GM23338 (cell line): ENCODE measurements at regions not wholly inside any gene's neighbourhood (a gene's known extent, or its start where the extent isn't known, plus 50 kb on each side); places are given as distances from the start of the nearest gene placed in this dataset.

Experiments
- ATAC-seq: fragments of 200-7000 bp; cut with Tn5 transposase; 3 replicates; pipeline ENCODE4 v1.9.1; 2020
- DNase-seq: peaks from one replicate; pipeline ENCODE4 v3.0.0-alpha.2; 2015; ENCODE audit warnings: low spot score
- H2AFZ ChIP-seq: fragments of 200-600 bp; sonication (generic); 2 replicates; pipeline ENCODE4 v1.8.0; 2016; ENCODE audit warnings: antibody characterized with exemption, mild to moderate bottlenecking, moderate library complexity
- H3F3A ChIP-seq: fragments of 200-600 bp; sonication (generic); replicated peaks from 2 replicates; pipeline ENCODE4 v1.8.0; 2017; ENCODE audit warnings: antibody characterized with exemption, mixed run types, low read depth
- H3K27ac ChIP-seq: fragments of 200-600 bp; sonication (generic); 2 replicates; pipeline ENCODE4 v1.6.1; 2016; ENCODE audit warnings: low read depth
- H3K27me3 ChIP-seq: fragments of 200-600 bp; sonication (generic); 2 replicates; pipeline ENCODE4 v1.8.0; 2016; ENCODE audit warnings: mild to moderate bottlenecking, mixed run types, moderate library complexity; ENCODE audit not compliant: insufficient read depth
- H3K36me3 ChIP-seq: fragments of 200-600 bp; sonication (generic); 2 replicates; pipeline ENCODE4 v1.8.0; 2016; ENCODE audit warnings: mild to moderate bottlenecking; ENCODE audit not compliant: insufficient read depth
- H3K4me1 ChIP-seq: fragments of 200-600 bp; sonication (generic); 2 replicates; pipeline ENCODE4 v1.8.0; 2016; ENCODE audit warnings: mild to moderate bottlenecking, moderate library complexity; ENCODE audit not compliant: insufficient read depth
- H3K4me2 ChIP-seq: fragments of 200-600 bp; sonication (generic); 2 replicates; pipeline ENCODE4 v1.7.1; 2017; ENCODE audit warnings: mixed run types
- H3K4me3 ChIP-seq: fragments of 200-600 bp; sonication (generic); 2 replicates; pipeline ENCODE4 v1.6.1; 2016; ENCODE audit warnings: mixed run types
- H3K79me2 ChIP-seq: fragments of 200-600 bp; sonication (generic); replicated peaks from 2 replicates; pipeline ENCODE4 v1.8.0; 2017; ENCODE audit warnings: mild to moderate bottlenecking; ENCODE audit not compliant: insufficient read depth
- H3K9me2 ChIP-seq: fragments of 200-600 bp; sonication (generic); 2 replicates; pipeline ENCODE4 v1.8.0; 2017; ENCODE audit not compliant: insufficient read depth
- H4K20me1 ChIP-seq: fragments of 200-600 bp; sonication (generic); replicated peaks from 2 replicates; pipeline ENCODE4 v1.8.0; 2017; ENCODE audit warnings: mild to moderate bottlenecking; ENCODE audit not compliant: insufficient read depth
- H3K27ac Mint-ChIP-seq: 2 replicates; pipeline ENCODE4 v1.8.0; 2020; ENCODE audit warnings: inconsistent platforms, mild to moderate bottlenecking, moderate library complexity, mixed read lengths
- H3K27me3 Mint-ChIP-seq: 3 replicates; pipeline ENCODE4 v1.8.0; 2022; ENCODE audit warnings: low read depth, mild to moderate bottlenecking, moderate library complexity, mixed read lengths, inconsistent platforms; ENCODE audit not compliant: insufficient read depth, poor library complexity
- H3K36me3 Mint-ChIP-seq: 3 replicates; pipeline ENCODE4 v1.8.0; 2021; ENCODE audit warnings: low read depth, mild to moderate bottlenecking, inconsistent platforms, moderate library complexity, mixed read lengths
- H3K4me1 Mint-ChIP-seq: 3 replicates; pipeline ENCODE4 v1.8.0; 2020; ENCODE audit warnings: mild to moderate bottlenecking, inconsistent platforms, mixed read lengths
- H3K4me3 Mint-ChIP-seq: 3 replicates; pipeline ENCODE4 v1.8.0; 2021; ENCODE audit warnings: moderate library complexity, mild to moderate bottlenecking, inconsistent platforms, mixed read lengths
- H3K9me3 Mint-ChIP-seq: 3 replicates; pipeline ENCODE4 v1.8.0; 2020; ENCODE audit warnings: moderate library complexity, mild to moderate bottlenecking, inconsistent platforms, mixed read lengths
- CREB1 ChIP-seq: fragments of 250-450 bp; sonication (Bioruptor Pico); IDR thresholded peaks from 2 replicates; pipeline ENCODE4 v1.5.0; 2020; ENCODE audit warnings: low read depth, mild to moderate bottlenecking, moderate library complexity
- CTCF ChIP-seq, 2 experiments: fragments of 200-600 bp in 1 of 2; sonication (generic) in 1 of 2; conservative IDR thresholded peaks; 2 replicates each; pipeline versions ENCODE4 v1.5.1 to v1.6.1; 2016 to 2017; ENCODE audit warnings: antibody characterized with exemption in 2 of 2, low read depth in 2 of 2, mild to moderate bottlenecking in 2 of 2, moderate library complexity in 1 of 2
- ETS1 ChIP-seq: IDR thresholded peaks from 2 replicates; pipeline ENCODE4 v1.6.1; 2016; ENCODE audit warnings: antibody characterized with exemption
- EZH2 ChIP-seq: fragments of 200-600 bp; sonication (generic); IDR thresholded peaks from one replicate; pipeline ENCODE4 v1.8.0; 2017; ENCODE audit warnings: antibody characterized with exemption, mild to moderate bottlenecking, low read depth; ENCODE audit not compliant: unreplicated experiment
- EZH2phosphoT487 ChIP-seq: fragments of 200-600 bp; sonication (generic); IDR thresholded peaks from one replicate; pipeline ENCODE4 v1.8.1; 2018; ENCODE audit warnings: antibody characterized with exemption; ENCODE audit not compliant: unreplicated experiment
- JUNB ChIP-seq: IDR thresholded peaks from one replicate; pipeline ENCODE4 v1.6.1; 2016; ENCODE audit warnings: antibody characterized with exemption; ENCODE audit not compliant: unreplicated experiment
- NANOG ChIP-seq: IDR thresholded peaks from 2 replicates; pipeline ENCODE4 v1.6.1; 2016; ENCODE audit warnings: antibody characterized with exemption, borderline replicate concordance
- REST ChIP-seq: IDR thresholded peaks from one replicate; pipeline ENCODE4 v1.6.1; 2018; ENCODE audit warnings: antibody characterized with exemption; ENCODE audit not compliant: unreplicated experiment
- STAT1 ChIP-seq: IDR thresholded peaks from one replicate; pipeline ENCODE4 v1.6.1; 2016; ENCODE audit warnings: antibody characterized with exemption; ENCODE audit not compliant: unreplicated experiment
- ZNF114 ChIP-seq: fragments of 250-450 bp; sonication (Bioruptor Pico); IDR thresholded peaks from 2 replicates; pipeline ENCODE4 v1.5.0; 2020; ENCODE audit warnings: mild to moderate bottlenecking, moderate library complexity
- ZNF331 ChIP-seq: fragments of 250-450 bp; sonication (Bioruptor Pico); IDR thresholded peaks from 2 replicates; pipeline ENCODE4 v1.5.0; 2020; ENCODE audit warnings: low read depth, mild to moderate bottlenecking, moderate library complexity

- DNase-seq, result peak; percentile 77
- Histone ChIP-seq H3K27ac (no peak overlapping the region), H3K27me3 (no peaks in the 10 kb centered on the region), H3F3A (no peaks in the 10 kb centered on the region), H3K4me3 (no peak overlapping the region), H3K79me2 (no peaks in the 10 kb centered on the region), H3K4me1 (peaks cover 12% of the 10 kb centered on the region), H3K36me3 (no peaks in the 10 kb centered on the region), H3K9me2 (no peaks in the 10 kb centered on the region; the same call in 1 of the 2 replicates), H2AFZ (no peak overlapping the region), H3K4me2 (no peak overlapping the region), H4K20me1 (no peaks in the 10 kb centered on the region)
- H3K4me1 Mint-ChIP-seq, result peaks cover 12% of the 10 kb centered on the region
- no peak overlapping the region for H3K27ac Mint-ChIP-seq
- ATAC-seq, result peak; percentile 94
- TF ChIP-seq ZNF331 (no peak), CREB1 (no peak), NANOG (no peak), ETS1 (no peak), ZNF114 (CRISPR knock-in tag) (no peak), CTCF (conservative IDR thresholded peaks at IDR 0.05; ENCODE audit: low read depth in 2 of 2) (peak; percentile 62 to 80)
- peaks cover 5% of the 10 kb centered on the region for H3K27me3 Mint-ChIP-seq
- H3K9me3 Mint-ChIP-seq, result peaks cover 6% of the 10 kb centered on the region; the same call in 1 of the 3 replicates
- no peak overlapping the region for H3K4me3 Mint-ChIP-seq
- H3K36me3 Mint-ChIP-seq, result peaks cover 8% of the 10 kb centered on the region; the same call in 2 of the 3 replicates
Observed at GRCh38 chr6:164106345-164106769, 691.8 kb downstream of the QKI start.

- Histone ChIP-seq H4K20me1 (no peaks in the 10 kb centered on the region), H2AFZ (no peak overlapping the region), H3F3A (no peaks in the 10 kb centered on the region), H3K27me3 (no peaks in the 10 kb centered on the region), H3K4me1 (peaks cover 12% of the 10 kb centered on the region), H3K4me3 (no peak overlapping the region), H3K79me2 (no peaks in the 10 kb centered on the region), H3K9me2 (no peaks in the 10 kb centered on the region; the same call in 1 of the 2 replicates), H3K27ac (no peak overlapping the region), H3K36me3 (no peaks in the 10 kb centered on the region), H3K4me2 (no peak overlapping the region)
- Mint-ChIP-seq H3K27me3 (peaks cover 5% of the 10 kb centered on the region), H3K4me3 (no peak overlapping the region), H3K27ac (no peak overlapping the region), H3K36me3 (peaks cover 8% of the 10 kb centered on the region; the same call in 2 of the 3 replicates), H3K4me1 (peaks cover 12% of the 10 kb centered on the region), H3K9me3 (peaks cover 6% of the 10 kb centered on the region; the same call in 1 of the 3 replicates)
- DNase-seq, result no peak
- ATAC-seq, result no peak
- TF ChIP-seq CTCF (conservative IDR thresholded peaks at IDR 0.05; ENCODE audit: low read depth in 2 of 2) (no peak), CREB1 (no peak), JUNB (no peak), EZH2 (no peak), ZNF331 (no peak), STAT1 (no peak), ZNF114 (CRISPR knock-in tag) (no peak), NANOG (no peak), ETS1 (no peak), REST (no peak), EZH2phosphoT487 (no peak)
Observed at GRCh38 chr6:164105705-164106104, 691.2 kb downstream of the QKI start.
